Smooth muscle cell (in vitro differentiated cells): ENCODE measurements at regions not wholly inside any gene's neighbourhood (a gene's known extent, or its start where the extent isn't known, plus 50 kb on each side); places are given as distances from the start of the nearest gene placed in this dataset.

Source experiments
- DNase-seq: peaks from one replicate; lab custom pipeline; 2025; ENCODE audit not compliant: unreplicated experiment; lab: John Stamatoyannopoulos, UW
- H2AFZ ChIP-seq: fragments of 200-600 bp; sonication (generic); 2 replicates; pipeline ENCODE4 v1.6.0; 2016; ENCODE audit warnings: antibody characterized with exemption, low read depth, mild to moderate bottlenecking
- H3F3A ChIP-seq: fragments of 200-600 bp; sonication (generic); 2 replicates; pipeline ENCODE4 v1.6.0; 2017; ENCODE audit warnings: antibody characterized with exemption, low read depth
- H3K27ac ChIP-seq: fragments of 200-600 bp; sonication (generic); 2 replicates; pipeline ENCODE4 v1.5.1; 2016; ENCODE audit warnings: low read depth, mild to moderate bottlenecking
- H3K27me3 ChIP-seq: fragments of 200-600 bp; sonication (generic); 2 replicates; pipeline ENCODE4 v1.6.1; 2016; ENCODE audit warnings: low read depth, mild to moderate bottlenecking
- H3K36me3 ChIP-seq: fragments of 200-600 bp; sonication (generic); 2 replicates; pipeline ENCODE4 v1.5.1; 2016; ENCODE audit warnings: low read depth
- H3K4me1 ChIP-seq: fragments of 200-600 bp; sonication (generic); 2 replicates; pipeline ENCODE4 v1.5.1; 2016; ENCODE audit warnings: low read depth
- H3K4me2 ChIP-seq: fragments of 200-600 bp; sonication (generic); 2 replicates; pipeline ENCODE4 v1.6.0; 2016; ENCODE audit warnings: mild to moderate bottlenecking
- H3K4me3 ChIP-seq: fragments of 200-600 bp; sonication (generic); 2 replicates; pipeline ENCODE4 v1.5.1; 2016; ENCODE audit warnings: mild to moderate bottlenecking
- H3K79me2 ChIP-seq: fragments of 200-600 bp; sonication (generic); 2 replicates; pipeline ENCODE4 v1.6.0; 2016; ENCODE audit warnings: low read depth, mild to moderate bottlenecking
- H3K9ac ChIP-seq: fragments of 200-600 bp; sonication (generic); 2 replicates; pipeline ENCODE4 v1.6.0; 2016; ENCODE audit warnings: low read depth
- H3K9me3 ChIP-seq: fragments of 200-600 bp; sonication (generic); replicated peaks from 2 replicates; pipeline ENCODE4 v1.5.1; 2016; ENCODE audit warnings: low read depth
- H4K20me1 ChIP-seq: fragments of 200-600 bp; sonication (generic); 2 replicates; pipeline ENCODE4 v1.6.0; 2016; ENCODE audit warnings: low read depth
- WGBS: methylation state at CpG from one replicate; pipeline ENCODE4 v1.1.7; 2016; ENCODE audit warnings: low lambda C conversion rate; 5-methylcytosine and 5-hydroxymethylcytosine counted together
- TF ChIP-seq, protein P1 (sequence below): fragments of 200-600 bp; sonication (generic); IDR thresholded peaks from 2 replicates; pipeline ENCODE4 v1.5.1; 2017; ENCODE audit warnings: borderline replicate concordance, mild to moderate bottlenecking, antibody characterized with exemption; ENCODE audit not compliant: insufficient read depth, poor library complexity, severe bottlenecking

DNA sequence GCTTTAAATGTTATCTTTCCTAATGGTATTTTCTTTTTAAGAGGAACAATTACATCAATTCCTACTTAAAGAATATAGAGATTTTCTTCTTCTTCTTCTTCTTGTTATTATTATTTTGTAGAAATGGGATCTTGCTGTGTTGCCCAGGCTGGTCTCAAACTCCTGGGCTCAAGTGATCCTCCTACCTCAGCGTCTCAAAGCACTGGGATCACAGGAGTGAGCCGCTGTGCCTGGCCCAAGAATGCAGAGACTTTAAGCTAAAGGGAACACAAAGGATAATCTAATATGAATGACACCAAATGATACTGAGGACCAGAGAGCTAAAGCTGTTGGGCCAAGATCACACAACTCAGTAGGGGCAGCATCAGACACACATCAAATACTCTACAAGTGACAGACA is 87.4 kb upstream of the FOXQ1 start:
- no peak for DNase-seq
- TF ChIP-seq, protein P1, sequence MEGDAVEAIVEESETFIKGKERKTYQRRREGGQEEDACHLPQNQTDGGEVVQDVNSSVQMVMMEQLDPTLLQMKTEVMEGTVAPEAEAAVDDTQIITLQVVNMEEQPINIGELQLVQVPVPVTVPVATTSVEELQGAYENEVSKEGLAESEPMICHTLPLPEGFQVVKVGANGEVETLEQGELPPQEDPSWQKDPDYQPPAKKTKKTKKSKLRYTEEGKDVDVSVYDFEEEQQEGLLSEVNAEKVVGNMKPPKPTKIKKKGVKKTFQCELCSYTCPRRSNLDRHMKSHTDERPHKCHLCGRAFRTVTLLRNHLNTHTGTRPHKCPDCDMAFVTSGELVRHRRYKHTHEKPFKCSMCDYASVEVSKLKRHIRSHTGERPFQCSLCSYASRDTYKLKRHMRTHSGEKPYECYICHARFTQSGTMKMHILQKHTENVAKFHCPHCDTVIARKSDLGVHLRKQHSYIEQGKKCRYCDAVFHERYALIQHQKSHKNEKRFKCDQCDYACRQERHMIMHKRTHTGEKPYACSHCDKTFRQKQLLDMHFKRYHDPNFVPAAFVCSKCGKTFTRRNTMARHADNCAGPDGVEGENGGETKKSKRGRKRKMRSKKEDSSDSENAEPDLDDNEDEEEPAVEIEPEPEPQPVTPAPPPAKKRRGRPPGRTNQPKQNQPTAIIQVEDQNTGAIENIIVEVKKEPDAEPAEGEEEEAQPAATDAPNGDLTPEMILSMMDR = no peak
- H3K4me1 ChIP-seq = no peaks in the 10 kb centered on the region
- H3K79me2 ChIP-seq = no peaks in the 10 kb centered on the region
- no peak overlapping the region for H3K27ac ChIP-seq
- no peaks in the 10 kb centered on the region for H3K9me3 ChIP-seq
- WGBS = 89% methylated on average over 2 of the region's 2 CpGs
- H3F3A ChIP-seq = no peaks in the 10 kb centered on the region
- no peak overlapping the region for H3K9ac ChIP-seq
- H2AFZ ChIP-seq = no peak overlapping the region
- no peak overlapping the region for H3K4me3 ChIP-seq
- H3K4me2 ChIP-seq = no peak overlapping the region
- no peaks in the 10 kb centered on the region for H3K27me3 ChIP-seq
- no peaks in the 10 kb centered on the region for H4K20me1 ChIP-seq
- H3K36me3 ChIP-seq = no peaks in the 10 kb centered on the region

DNA sequence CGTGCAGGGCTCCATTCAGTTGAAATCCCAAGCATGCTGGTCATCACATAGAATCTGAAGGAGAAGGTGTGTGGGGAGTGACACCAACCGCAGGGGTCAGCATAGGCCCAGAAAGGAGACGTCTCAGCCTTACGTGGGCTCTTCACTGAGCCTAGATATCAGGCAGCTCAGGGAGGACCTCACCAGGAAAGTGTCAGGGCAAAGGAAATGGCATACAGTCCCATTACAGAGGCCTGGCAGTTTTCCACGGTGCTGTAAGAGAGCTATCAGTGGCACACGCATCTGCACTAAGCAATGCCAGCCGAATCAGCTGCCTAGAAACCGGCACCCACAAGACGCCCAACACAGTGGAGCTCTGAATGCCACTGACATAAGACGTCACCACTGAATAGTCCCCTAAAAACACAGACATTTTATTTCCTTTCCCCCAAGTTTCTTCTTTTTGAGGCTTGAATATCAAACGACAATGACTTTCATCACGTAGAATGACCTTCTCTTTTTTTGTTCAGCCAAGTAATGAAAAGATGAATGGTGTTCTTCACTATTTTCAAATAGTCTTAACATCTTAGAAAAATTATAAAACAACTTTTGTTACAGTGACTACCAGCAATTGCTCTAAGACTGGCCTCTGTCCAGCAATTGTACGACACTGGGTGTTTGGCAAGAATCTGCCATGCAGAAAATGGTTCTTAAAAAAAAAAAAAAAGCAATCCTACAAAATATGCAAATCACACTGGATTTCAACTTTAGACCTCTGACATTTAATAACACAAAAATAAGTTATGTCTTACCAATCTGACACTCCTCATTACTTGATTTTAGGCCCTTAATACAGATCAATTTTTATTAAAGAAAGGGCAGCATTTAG is 88.9 kb upstream of the FOXQ1 start:
- WGBS = 85% methylated on average over 13 of the region's 13 CpGs
- H2AFZ ChIP-seq = no peak overlapping the region
- H3K4me3 ChIP-seq = no peak overlapping the region
- no peak for DNase-seq
- no peaks in the 10 kb centered on the region for H3K79me2 ChIP-seq
- no peaks in the 10 kb centered on the region for H3F3A ChIP-seq
- H3K4me2 ChIP-seq = no peak overlapping the region
- no peaks in the 10 kb centered on the region for H3K9me3 ChIP-seq
- no peaks in the 10 kb centered on the region for H4K20me1 ChIP-seq
- H3K27me3 ChIP-seq = no peaks in the 10 kb centered on the region
- TF ChIP-seq, protein P1 = no peak
- no peak overlapping the region for H3K9ac ChIP-seq
- no peaks in the 10 kb centered on the region for H3K4me1 ChIP-seq
- no peaks in the 10 kb centered on the region for H3K36me3 ChIP-seq
- H3K27ac ChIP-seq = no peak overlapping the region

DNA sequence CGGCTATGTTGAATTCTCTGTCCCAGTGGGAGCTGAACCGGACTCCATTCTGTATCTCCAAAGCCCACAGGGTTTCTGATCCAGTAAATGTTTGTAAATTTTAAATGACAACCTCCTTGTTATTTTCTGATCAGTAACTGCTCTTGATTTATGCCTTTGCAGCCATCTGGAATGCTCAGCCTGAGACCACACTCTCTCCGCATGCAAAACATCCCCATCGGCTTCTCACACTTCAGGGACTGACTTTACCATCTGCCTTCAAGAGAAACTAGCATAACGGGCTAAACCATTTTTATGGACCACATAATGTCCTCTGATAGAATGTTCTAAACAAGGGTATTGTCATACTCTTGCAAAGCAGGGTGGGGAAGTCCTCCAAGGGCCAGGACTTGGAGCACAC is 94.5 kb upstream of the FOXQ1 start:
- Histone ChIP-seq H3K27ac (no peak overlapping the region), H3K4me3 (no peak overlapping the region), H3K79me2 (no peaks in the 10 kb centered on the region), H3K4me1 (no peaks in the 10 kb centered on the region), H2AFZ (no peak overlapping the region), H3K27me3 (no peaks in the 10 kb centered on the region), H3K4me2 (no peak overlapping the region), H3K9ac (no peak overlapping the region), H4K20me1 (no peaks in the 10 kb centered on the region), H3F3A (no peaks in the 10 kb centered on the region), H3K9me3 (no peaks in the 10 kb centered on the region), H3K36me3 (no peaks in the 10 kb centered on the region)
- no peak for DNase-seq
- TF ChIP-seq, protein P1 = no peak
- WGBS = 80% methylated on average over 5 of the region's 5 CpGs

DNA sequence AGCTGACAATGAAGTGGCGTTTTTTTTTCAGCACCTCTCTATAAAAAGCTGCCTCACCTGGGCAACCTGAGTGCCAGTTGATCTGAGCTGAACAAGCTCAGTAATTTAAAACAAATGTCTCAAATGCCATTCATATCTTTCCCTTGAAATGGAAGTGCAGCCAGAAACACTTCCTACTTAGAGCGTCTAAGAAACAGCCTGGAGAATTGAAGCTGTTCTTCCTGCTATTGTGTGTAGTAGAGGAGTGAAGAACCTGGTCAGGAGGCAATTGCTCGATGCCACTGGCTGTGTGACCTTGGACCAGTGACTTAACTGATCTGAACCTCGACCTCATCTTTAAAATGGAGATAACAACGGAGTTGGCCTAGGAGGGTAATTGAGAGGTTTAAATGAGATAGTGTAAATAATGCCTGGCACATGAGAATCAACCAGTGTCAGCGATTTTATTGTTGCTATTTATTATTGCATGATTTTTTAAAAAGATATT is 95.4 kb upstream of the FOXQ1 start:
- H3K27ac ChIP-seq = no peak overlapping the region

More for the DNA sequence above, 95.4 kb upstream of the FOXQ1 start:
- 86% methylated on average over 6 of the region's 6 CpGs for WGBS
- Histone ChIP-seq H3K27me3 (no peaks in the 10 kb centered on the region), H4K20me1 (no peaks in the 10 kb centered on the region), H3F3A (no peaks in the 10 kb centered on the region), H3K4me1 (no peaks in the 10 kb centered on the region), H3K4me2 (no peak overlapping the region), H3K9me3 (no peaks in the 10 kb centered on the region), H3K36me3 (no peaks in the 10 kb centered on the region), H3K4me3 (no peak overlapping the region), H2AFZ (no peak overlapping the region), H3K79me2 (no peaks in the 10 kb centered on the region), H3K9ac (no peak overlapping the region)
- DNase-seq = no peak
- TF ChIP-seq, protein P1 = no peak
